ENCODE measurements at regions not wholly inside any gene's neighbourhood (a gene's known extent, or its start where the extent isn't known, plus 50 kb on each side); places are given as distances from the start of the nearest gene placed in this dataset.

- Mint-ChIP-seq H3K9me3 (no peaks in the 10 kb centered on the region), H3K36me3 (ENCODE audit: insufficient read depth in 2 of 2) (no peaks in the 10 kb centered on the region), H3K4me1 (ENCODE audit: low read depth) (no peaks in the 10 kb centered on the region), H3K27me3 (ENCODE audit: low read depth) (no peaks in the 10 kb centered on the region), H3K27ac (no peak overlapping the region), H3K4me3 (no peak overlapping the region)
- ATAC-seq (replicated peaks in 1 of 2), result no peak
- no peak for DNase-seq
Observed at GRCh38 chr2:21260311-21260710, 136.5 kb downstream of the TDRD15 start.

- Mint-ChIP-seq H3K27ac (no peak overlapping the region), H3K27me3 (ENCODE audit: low read depth) (no peaks in the 10 kb centered on the region), H3K9me3 (no peaks in the 10 kb centered on the region), H3K4me3 (no peak overlapping the region), H3K36me3 (ENCODE audit: insufficient read depth in 2 of 2) (no peaks in the 10 kb centered on the region), H3K4me1 (ENCODE audit: low read depth) (no peaks in the 10 kb centered on the region)
- no peak for DNase-seq
- ATAC-seq (replicated peaks in 1 of 2), result no peak
Observed at GRCh38 chr2:21261591-21261990, 137.8 kb downstream of the TDRD15 start.

GRCh38 chr2:21262426-21262940 is 138.7 kb downstream of the TDRD15 start:
- DNase-seq, result no peak
- Mint-ChIP-seq H3K9me3 (no peaks in the 10 kb centered on the region), H3K4me1 (ENCODE audit: low read depth) (no peaks in the 10 kb centered on the region), H3K27ac (no peak overlapping the region), H3K4me3 (no peak overlapping the region), H3K36me3 (ENCODE audit: insufficient read depth in 2 of 2) (no peaks in the 10 kb centered on the region), H3K27me3 (ENCODE audit: low read depth) (no peaks in the 10 kb centered on the region)
- ATAC-seq (replicated peaks in 1 of 2), result no peak

GRCh38 chr2:21263622-21264021 is 139.9 kb downstream of the TDRD15 start:
- Mint-ChIP-seq H3K9me3 (no peaks in the 10 kb centered on the region), H3K4me3 (no peak overlapping the region), H3K27ac (no peak overlapping the region), H3K4me1 (ENCODE audit: low read depth) (no peaks in the 10 kb centered on the region), H3K27me3 (ENCODE audit: low read depth) (no peaks in the 10 kb centered on the region), H3K36me3 (ENCODE audit: insufficient read depth in 2 of 2) (no peaks in the 10 kb centered on the region)
- no peak for ATAC-seq (replicated peaks in 1 of 2)
- DNase-seq, result no peak

GRCh38 chr2:21265752-21266151 is 142.0 kb downstream of the TDRD15 start:
- Mint-ChIP-seq H3K36me3 (ENCODE audit: insufficient read depth in 2 of 2) (no peaks in the 10 kb centered on the region), H3K27ac (no peak overlapping the region), H3K27me3 (ENCODE audit: low read depth) (no peaks in the 10 kb centered on the region), H3K4me3 (no peak overlapping the region), H3K9me3 (no peaks in the 10 kb centered on the region), H3K4me1 (ENCODE audit: low read depth) (no peaks in the 10 kb centered on the region)
- no peak for DNase-seq
- no peak for ATAC-seq (replicated peaks in 1 of 2)

- Mint-ChIP-seq H3K9me3 (no peaks in the 10 kb centered on the region), H3K27me3 (ENCODE audit: low read depth) (no peaks in the 10 kb centered on the region), H3K4me1 (ENCODE audit: low read depth) (no peaks in the 10 kb centered on the region), H3K36me3 (ENCODE audit: insufficient read depth in 2 of 2) (no peaks in the 10 kb centered on the region), H3K4me3 (no peak overlapping the region), H3K27ac (no peak overlapping the region)
- DNase-seq, result no peak
- no peak for ATAC-seq (replicated peaks in 1 of 2)
Observed at GRCh38 chr2:21267232-21267835, 143.6 kb downstream of the TDRD15 start.

GRCh38 chr2:21268197-21268877 is 144.6 kb downstream of the TDRD15 start:
- no peak for ATAC-seq (replicated peaks in 1 of 2)
- Mint-ChIP-seq H3K4me1 (ENCODE audit: low read depth) (no peaks in the 10 kb centered on the region), H3K4me3 (no peak overlapping the region), H3K27ac (no peak overlapping the region), H3K9me3 (no peaks in the 10 kb centered on the region), H3K36me3 (ENCODE audit: insufficient read depth in 2 of 2) (no peaks in the 10 kb centered on the region), H3K27me3 (ENCODE audit: low read depth) (no peaks in the 10 kb centered on the region)
- DNase-seq, result no peak

- no peak for ATAC-seq (replicated peaks in 1 of 2)
- Mint-ChIP-seq H3K27me3 (ENCODE audit: low read depth) (no peaks in the 10 kb centered on the region), H3K27ac (no peak overlapping the region), H3K36me3 (ENCODE audit: insufficient read depth in 2 of 2) (no peaks in the 10 kb centered on the region), H3K4me1 (ENCODE audit: low read depth) (no peaks in the 10 kb centered on the region), H3K9me3 (no peaks in the 10 kb centered on the region), H3K4me3 (no peak overlapping the region)
- no peak for DNase-seq
Observed at GRCh38 chr2:21268878-21269224, 145.1 kb downstream of the TDRD15 start.

GRCh38 chr2:21269382-21269781 is 145.6 kb downstream of the TDRD15 start:
- Mint-ChIP-seq H3K4me1 (ENCODE audit: low read depth) (no peaks in the 10 kb centered on the region), H3K4me3 (no peak overlapping the region), H3K36me3 (ENCODE audit: insufficient read depth in 2 of 2) (no peaks in the 10 kb centered on the region), H3K27ac (no peak overlapping the region), H3K27me3 (ENCODE audit: low read depth) (no peaks in the 10 kb centered on the region), H3K9me3 (no peaks in the 10 kb centered on the region)
- no peak for DNase-seq
- ATAC-seq (replicated peaks in 1 of 2), result no peak

GRCh38 chr2:21270083-21270491 is 146.3 kb downstream of the TDRD15 start:
- H3K36me3 Mint-ChIP-seq (ENCODE audit: insufficient read depth in 2 of 2), result no peaks in the 10 kb centered on the region
- no peaks in the 10 kb centered on the region for H3K9me3 Mint-ChIP-seq
- H3K27me3 Mint-ChIP-seq (ENCODE audit: low read depth), result no peaks in the 10 kb centered on the region
- DNase-seq (no peak), ATAC-seq (replicated peaks in 1 of 2) (no peak)
- H3K4me3 Mint-ChIP-seq, result no peak overlapping the region
- H3K4me1 Mint-ChIP-seq (ENCODE audit: low read depth), result no peaks in the 10 kb centered on the region
- H3K27ac Mint-ChIP-seq, result no peak overlapping the region

GRCh38 chr2:21270708-21271122 is 146.9 kb downstream of the TDRD15 start:
- ATAC-seq (replicated peaks in 1 of 2) (no peak), DNase-seq (no peak)
- Mint-ChIP-seq H3K4me3 (no peak overlapping the region), H3K4me1 (ENCODE audit: low read depth) (no peaks in the 10 kb centered on the region), H3K36me3 (ENCODE audit: insufficient read depth in 2 of 2) (no peaks in the 10 kb centered on the region), H3K27me3 (ENCODE audit: low read depth) (no peaks in the 10 kb centered on the region), H3K9me3 (no peaks in the 10 kb centered on the region), H3K27ac (no peak overlapping the region)

- ATAC-seq (replicated peaks in 1 of 2), result no peak
- H3K4me1 Mint-ChIP-seq (ENCODE audit: low read depth), result no peaks in the 10 kb centered on the region
Observed at GRCh38 chr2:21276163-21276562, 152.4 kb downstream of the TDRD15 start.

GRCh38 chr2:21277068-21278056 is 153.6 kb downstream of the TDRD15 start:
- no peak for DNase-seq
- Mint-ChIP-seq H3K27me3 (ENCODE audit: low read depth) (no peaks in the 10 kb centered on the region), H3K4me3 (no peak overlapping the region), H3K36me3 (ENCODE audit: insufficient read depth in 2 of 2) (no peaks in the 10 kb centered on the region), H3K27ac (no peak overlapping the region), H3K4me1 (ENCODE audit: low read depth) (no peaks in the 10 kb centered on the region), H3K9me3 (no peaks in the 10 kb centered on the region)
- no peak for ATAC-seq (replicated peaks in 1 of 2)

More at GRCh38 chr2:21276163-21276562, 152.4 kb downstream of the TDRD15 start:
- DNase-seq, result no peak
- Mint-ChIP-seq H3K27ac (no peak overlapping the region), H3K36me3 (ENCODE audit: insufficient read depth in 2 of 2) (no peaks in the 10 kb centered on the region), H3K27me3 (ENCODE audit: low read depth) (no peaks in the 10 kb centered on the region), H3K4me3 (no peak overlapping the region), H3K9me3 (no peaks in the 10 kb centered on the region)

Measured in activated T-cell treated with anti-CD3 and anti-CD28 coated beads, Interleukin-2, amount 50 U/mL, for 72 hours (primary cell).